ENCODE measurements at regions not wholly inside any gene's neighbourhood (a gene's known extent, or its start where the extent isn't known, plus 50 kb on each side); places are given as distances from the start of the nearest gene placed in this dataset.

- H3K4me3 Mint-ChIP-seq, result no peak overlapping the region
- H3K27ac Mint-ChIP-seq, result no peak overlapping the region
- peaks cover 10% of the 10 kb centered on the region for H3K4me1 Mint-ChIP-seq
- peaks cover 24% of the 10 kb centered on the region for H3K9me3 Mint-ChIP-seq
- peaks cover 6% of the 10 kb centered on the region for H3K36me3 Mint-ChIP-seq (ENCODE audit: low read depth)
- ChIA-PET CTCF (no interaction called here), POLR2A (no interaction called here)
- H3K27me3 Mint-ChIP-seq, result peaks cover 21% of the 10 kb centered on the region
- DNase-seq, result no peak
Measured at GRCh38 chr18:76771192-76771799, 51.1 kb upstream of the ZNF236 start.

GRCh38 chr18:76767954-76768353, 54.4 kb upstream of the ZNF236 start:
- POLR2A ChIA-PET, result no interaction called here
- Mint-ChIP-seq H3K27ac (no peak overlapping the region), H3K9me3 (peaks cover 27% of the 10 kb centered on the region), H3K27me3 (peaks cover 21% of the 10 kb centered on the region), H3K4me3 (no peak overlapping the region), H3K4me1 (peaks cover 32% of the 10 kb centered on the region), H3K36me3 (ENCODE audit: low read depth) (peaks cover 15% of the 10 kb centered on the region)
- CTCF ChIA-PET, result interaction anchor here (1.8 kb wide), 1 partner anchor 25 kb away, joined by 4 read pairs; no protein-coding TSS in a partner anchor
- DNase-seq, result no peak

- DNase-seq, result no peak
- Mint-ChIP-seq H3K36me3 (ENCODE audit: low read depth) (peaks cover 23% of the 10 kb centered on the region), H3K27ac (no peak overlapping the region), H3K27me3 (peaks cover 18% of the 10 kb centered on the region), H3K9me3 (peaks cover 38% of the 10 kb centered on the region), H3K4me1 (peaks cover 46% of the 10 kb centered on the region), H3K4me3 (no peak overlapping the region)
- ChIA-PET CTCF (interaction anchor here (0.7 to 1.8 kb wide), 3 partner anchors 13 to 37 kb away, joined by 3 to 4 read pairs (median 3); no protein-coding TSS in a partner anchor), POLR2A (no interaction called here)
Measured at GRCh38 chr18:76766429-76766828, 55.9 kb upstream of the ZNF236 start.

GRCh38 chr18:76765649-76766048, 56.7 kb upstream of the ZNF236 start:
- Mint-ChIP-seq H3K4me3 (no peak overlapping the region), H3K9me3 (peaks cover 38% of the 10 kb centered on the region), H3K27ac (no peak overlapping the region), H3K27me3 (peaks cover 18% of the 10 kb centered on the region), H3K36me3 (ENCODE audit: low read depth) (peaks cover 23% of the 10 kb centered on the region), H3K4me1 (peaks cover 52% of the 10 kb centered on the region)
- CTCF ChIA-PET, result interaction anchor here (0.6 to 0.7 kb wide), 2 partner anchors 13 to 1619 kb away, joined by 3 read pairs; no protein-coding TSS in a partner anchor
- POLR2A ChIA-PET, result no interaction called here
- no peak for DNase-seq

- peaks cover 15% of the 10 kb centered on the region for H3K27me3 Mint-ChIP-seq
- CTCF ChIA-PET, result no interaction called here
- H3K36me3 Mint-ChIP-seq (ENCODE audit: low read depth), result peaks cover 23% of the 10 kb centered on the region
- no peak overlapping the region for H3K4me3 Mint-ChIP-seq
- peaks cover 52% of the 10 kb centered on the region for H3K4me1 Mint-ChIP-seq
- no peak overlapping the region for H3K27ac Mint-ChIP-seq
- POLR2A ChIA-PET, result no interaction called here
- DNase-seq, result peak; percentile 18
- H3K9me3 Mint-ChIP-seq, result peaks cover 38% of the 10 kb centered on the region
Measured at GRCh38 chr18:76764291-76764901, 58.0 kb upstream of the ZNF236 start.

- CTCF ChIA-PET, result no interaction called here
- Mint-ChIP-seq H3K4me3 (no peak overlapping the region), H3K27me3 (peaks cover 7% of the 10 kb centered on the region), H3K4me1 (peaks cover 24% of the 10 kb centered on the region), H3K9me3 (peaks cover 12% of the 10 kb centered on the region), H3K36me3 (ENCODE audit: low read depth) (peaks cover 10% of the 10 kb centered on the region), H3K27ac (no peak overlapping the region)
- POLR2A ChIA-PET, result no interaction called here
- no peak for DNase-seq
Measured at GRCh38 chr18:76759056-76759455, 63.3 kb upstream of the ZNF236 start.

GRCh38 chr18:76757925-76758324, 64.4 kb upstream of the ZNF236 start:
- CTCF ChIA-PET, result interaction anchor here (0.5 kb wide), 1 partner anchor 36 kb away, joined by 6 read pairs; no protein-coding TSS in a partner anchor
- Mint-ChIP-seq H3K9me3 (peaks cover 12% of the 10 kb centered on the region), H3K4me1 (peaks cover 20% of the 10 kb centered on the region), H3K27me3 (peaks cover 5% of the 10 kb centered on the region), H3K27ac (peak overlapping the region; percentile 50), H3K36me3 (ENCODE audit: low read depth) (peaks cover 8% of the 10 kb centered on the region), H3K4me3 (no peak overlapping the region)
- POLR2A ChIA-PET, result no interaction called here
- no peak for DNase-seq

GRCh38 chr18:76757335-76757734, 65.0 kb upstream of the ZNF236 start:
- Mint-ChIP-seq H3K9me3 (peaks cover 9% of the 10 kb centered on the region), H3K4me1 (peaks cover 16% of the 10 kb centered on the region), H3K27me3 (peaks cover 5% of the 10 kb centered on the region), H3K4me3 (no peak overlapping the region), H3K36me3 (ENCODE audit: low read depth) (peaks cover 8% of the 10 kb centered on the region), H3K27ac (no peak overlapping the region)
- CTCF ChIA-PET, result interaction anchor here (0.5 to 0.6 kb wide), 2 partner anchors 14 to 36 kb away, joined by 3 to 6 read pairs; no protein-coding TSS in a partner anchor
- POLR2A ChIA-PET, result no interaction called here
- no peak for DNase-seq

- no peak for DNase-seq
- H3K36me3 Mint-ChIP-seq (ENCODE audit: low read depth), result peaks cover 3% of the 10 kb centered on the region
- H3K27me3 Mint-ChIP-seq, result peaks cover 7% of the 10 kb centered on the region
- POLR2A ChIA-PET, result no interaction called here
- peaks cover 9% of the 10 kb centered on the region for H3K4me1 Mint-ChIP-seq
- peaks cover 6% of the 10 kb centered on the region for H3K9me3 Mint-ChIP-seq
- peak overlapping the region; percentile 41 for H3K27ac Mint-ChIP-seq
- CTCF ChIA-PET, result interaction anchor here (0.6 kb wide), 1 partner anchor 13 kb away, joined by 3 read pairs; no protein-coding TSS in a partner anchor
- H3K4me3 Mint-ChIP-seq, result no peak overlapping the region
Measured at GRCh38 chr18:76756531-76757253, 65.7 kb upstream of the ZNF236 start.

- H3K27ac Mint-ChIP-seq, result no peak overlapping the region
- ChIA-PET POLR2A (no interaction called here), CTCF (no interaction called here)
- H3K36me3 Mint-ChIP-seq (ENCODE audit: low read depth), result no peaks in the 10 kb centered on the region
- peaks cover 7% of the 10 kb centered on the region for H3K27me3 Mint-ChIP-seq
- no peaks in the 10 kb centered on the region for H3K4me1 Mint-ChIP-seq
- H3K4me3 Mint-ChIP-seq, result no peak overlapping the region
- no peak for DNase-seq
- H3K9me3 Mint-ChIP-seq, result peaks cover 10% of the 10 kb centered on the region
Measured at GRCh38 chr18:76754351-76754750, 68.0 kb upstream of the ZNF236 start.

- peaks cover 9% of the 10 kb centered on the region for H3K36me3 Mint-ChIP-seq (ENCODE audit: low read depth)
- POLR2A ChIA-PET, result no interaction called here
- no peak for DNase-seq
- no peak overlapping the region for H3K27ac Mint-ChIP-seq
- peaks cover 22% of the 10 kb centered on the region for H3K9me3 Mint-ChIP-seq
- H3K4me1 Mint-ChIP-seq, result no peaks in the 10 kb centered on the region
- no peak overlapping the region for H3K4me3 Mint-ChIP-seq
- H3K27me3 Mint-ChIP-seq, result peaks cover 12% of the 10 kb centered on the region
- CTCF ChIA-PET, result no interaction called here
Measured at GRCh38 chr18:76752400-76752799, 70.0 kb upstream of the ZNF236 start.

GRCh38 chr18:76750917-76751890, 71.2 kb upstream of the ZNF236 start:
- H3K36me3 Mint-ChIP-seq (ENCODE audit: low read depth), result peaks cover 9% of the 10 kb centered on the region
- H3K27ac Mint-ChIP-seq, result no peak overlapping the region
- peaks cover 26% of the 10 kb centered on the region for H3K9me3 Mint-ChIP-seq
- no peaks in the 10 kb centered on the region for H3K4me1 Mint-ChIP-seq
- peaks cover 18% of the 10 kb centered on the region for H3K27me3 Mint-ChIP-seq
- POLR2A ChIA-PET, result no interaction called here
- H3K4me3 Mint-ChIP-seq, result no peak overlapping the region
- no peak for DNase-seq
- CTCF ChIA-PET, result interaction anchor here (0.9 kb wide), 1 partner anchor 10 kb away, joined by 4 read pairs; no protein-coding TSS in a partner anchor

Measured in activated CD4-positive, alpha-beta T cell treated with anti-CD3 and anti-CD28 coated beads, Interleukin-2, amount 10 ng/mL, durations not matched to agents 7 days and 5 days (primary cell).